ENCODE measurements at regions not wholly inside any gene's neighbourhood (a gene's known extent, or its start where the extent isn't known, plus 50 kb on each side); places are given as distances from the start of the nearest gene placed in this dataset.
"Not testable (repeated sequence)": the region's sequence is repeated elsewhere in the genome, so short reads cannot be mapped to it uniquely, and the experiment has no call there.

DNA sequence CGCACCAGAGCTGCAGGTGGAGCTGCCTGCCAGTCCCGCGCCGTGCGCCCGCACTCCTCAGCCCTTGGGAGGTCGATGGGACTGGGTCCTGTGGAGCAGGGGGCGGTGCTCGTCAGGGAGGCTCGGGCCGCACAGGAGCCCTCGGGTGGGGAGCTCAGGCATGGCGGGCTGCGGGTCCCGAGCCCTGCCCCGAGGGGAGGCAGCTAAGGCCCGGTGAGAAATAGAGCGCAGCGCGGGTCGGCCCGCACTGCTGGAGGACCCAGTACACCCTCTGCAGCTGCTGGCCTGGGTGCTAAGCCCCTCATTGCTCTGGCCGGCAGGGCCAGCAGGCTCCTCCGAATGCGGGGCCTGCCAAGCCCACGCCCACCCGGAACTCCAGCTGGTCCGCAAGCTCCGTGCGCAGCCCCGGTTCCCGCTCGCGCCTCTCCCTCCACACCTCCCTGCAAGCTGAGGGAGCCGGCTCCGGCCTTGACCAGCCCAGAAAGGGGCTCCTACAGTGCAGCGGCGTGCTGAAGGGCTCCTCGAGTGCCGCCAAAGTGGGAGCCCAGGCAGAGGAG lies 403.7 kb upstream of the KLHL1 start:
- not testable (repeated sequence) for DNase-seq (ENCODE audit: low read depth)

DNA sequence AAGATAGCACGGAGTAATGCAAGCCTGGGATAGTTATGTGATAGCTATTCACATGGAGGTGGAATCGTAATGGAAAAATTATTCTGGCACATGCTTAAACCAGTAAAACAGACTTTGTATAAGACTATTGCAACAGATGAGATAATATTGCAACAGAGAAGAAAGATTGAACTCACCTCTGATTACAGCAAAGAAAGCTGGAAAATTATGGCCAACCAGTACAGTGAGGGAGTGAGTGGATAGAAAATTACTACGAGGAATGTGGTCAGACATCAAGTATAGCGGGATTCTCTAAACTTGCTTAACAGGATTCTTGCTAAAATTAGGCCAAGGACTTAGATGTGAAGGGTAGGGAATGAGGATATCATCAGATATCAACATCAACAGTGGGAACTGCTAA lies 397.6 kb upstream of the KLHL1 start:
- DNase-seq (ENCODE audit: low read depth) = no peak

DNA sequence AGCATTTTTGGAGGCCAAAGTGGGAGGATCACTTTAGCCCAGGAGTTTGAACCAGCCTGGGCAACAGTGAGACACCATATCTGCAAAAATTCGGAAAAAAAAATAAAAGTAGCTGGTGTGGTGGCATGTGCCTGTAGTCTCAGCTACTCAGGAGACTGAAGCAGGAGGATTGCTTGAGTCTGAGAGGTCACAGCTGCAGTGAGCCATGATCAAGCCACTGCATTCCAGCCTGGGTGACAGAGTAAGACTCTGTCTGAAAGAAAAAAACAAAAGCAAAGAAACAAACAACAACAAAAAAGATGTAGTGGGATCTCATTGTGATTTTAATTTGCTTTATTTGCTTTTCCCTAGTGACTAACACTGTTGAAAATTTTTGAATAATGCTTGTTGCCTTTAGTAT lies 394.7 kb upstream of the KLHL1 start:
- DNase-seq (ENCODE audit: low read depth) = no peak

DNA sequence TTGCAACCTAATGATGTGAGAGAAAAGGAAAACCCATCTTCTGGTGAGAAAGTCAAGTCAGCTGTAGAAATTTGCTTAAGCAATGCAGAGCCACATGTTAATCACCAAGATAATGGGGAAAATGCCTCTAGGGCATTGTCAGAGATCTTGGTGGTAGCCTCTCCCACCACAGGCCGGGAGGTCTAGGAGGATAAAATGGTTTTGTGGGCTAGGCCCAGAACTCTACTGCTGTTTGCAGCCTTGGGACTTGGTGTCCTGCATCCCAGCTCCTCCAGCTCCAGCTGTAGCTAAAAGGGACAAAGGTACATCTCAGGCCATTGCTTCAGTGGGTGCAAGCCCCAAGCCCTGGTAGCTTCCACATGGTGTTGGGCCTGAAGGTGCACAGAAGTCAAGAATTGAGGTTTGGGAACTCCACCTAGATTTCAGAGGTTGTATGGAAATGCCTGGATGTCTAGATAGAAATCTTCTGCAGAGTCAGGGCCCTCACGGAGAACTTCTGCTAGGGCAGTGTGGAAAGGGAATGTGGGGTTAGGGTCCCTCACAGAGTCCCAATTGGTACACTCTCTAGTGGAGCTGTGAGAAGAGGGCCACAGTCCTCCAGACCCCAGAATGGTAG lies 382.2 kb upstream of the KLHL1 start:
- no peak for DNase-seq (ENCODE audit: low read depth)

DNA sequence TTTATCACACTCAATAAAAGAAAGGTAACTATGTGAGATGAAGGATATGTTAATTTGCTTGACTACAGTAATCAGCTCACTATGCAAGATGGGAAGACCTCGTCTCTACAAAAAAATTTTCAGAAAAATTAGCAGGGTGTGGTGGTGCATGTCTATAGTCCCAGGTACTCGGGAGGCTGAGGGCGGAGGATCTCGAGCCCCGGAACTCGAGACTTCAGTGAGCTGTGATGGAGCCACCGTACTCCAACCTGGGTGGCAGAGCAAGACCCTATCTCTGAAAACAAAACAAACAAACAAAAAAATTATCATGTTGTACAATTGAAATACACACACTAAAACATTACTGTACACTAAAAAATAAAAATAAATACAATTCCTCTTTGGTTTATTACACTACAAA lies 376.7 kb upstream of the KLHL1 start:
- DNase-seq (ENCODE audit: low read depth) = no peak

DNA sequence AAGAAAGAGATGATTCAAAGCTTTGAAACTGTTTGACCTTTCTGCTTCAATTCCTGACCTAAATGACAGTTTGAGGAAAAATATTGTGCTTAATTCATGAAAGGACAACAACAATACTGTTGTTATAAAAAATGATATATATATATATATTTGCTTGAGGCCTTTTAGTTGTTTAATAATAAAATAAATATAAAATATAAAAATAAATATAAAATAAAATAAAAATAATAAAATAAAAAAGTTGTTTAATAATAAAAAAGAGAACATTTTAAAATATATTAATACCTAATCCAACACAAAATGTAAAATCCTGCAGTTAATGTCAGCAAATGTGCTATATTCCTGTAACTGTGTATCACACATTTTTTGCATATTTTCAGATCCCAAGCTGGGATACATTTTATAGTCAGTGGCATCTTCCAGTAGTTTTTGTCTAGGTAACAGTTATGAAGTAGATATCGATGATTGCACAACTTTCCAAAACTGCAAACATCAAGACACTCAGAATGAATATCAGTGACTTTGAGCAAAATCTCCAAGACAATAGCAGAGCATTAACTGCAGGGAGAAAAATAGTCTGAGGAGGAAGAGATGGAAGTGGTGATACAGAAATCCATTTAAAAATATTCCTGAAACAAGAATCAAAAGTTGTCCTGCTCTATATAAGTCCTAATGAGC lies 375.5 kb upstream of the KLHL1 start:
- DNase-seq (ENCODE audit: low read depth) = no peak

DNA sequence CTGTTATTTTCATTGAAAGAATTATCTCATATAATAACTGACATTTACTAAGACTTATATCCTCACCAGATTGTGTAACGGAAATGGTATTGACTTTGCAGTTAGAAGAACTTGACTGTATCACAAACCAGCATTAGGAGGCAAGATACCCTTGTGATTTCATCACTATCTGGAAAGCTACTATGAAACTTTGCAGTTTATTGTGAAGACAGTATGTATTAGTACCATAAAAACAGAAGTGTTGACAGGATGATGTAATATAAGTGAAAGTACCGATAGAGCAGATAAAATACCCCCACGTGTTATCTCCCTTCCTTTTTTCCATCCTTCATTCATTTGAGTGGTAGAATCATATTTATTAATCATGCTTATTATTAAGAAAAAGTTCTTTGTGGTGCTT lies 365.7 kb upstream of the KLHL1 start:
- no peak for DNase-seq (ENCODE audit: low read depth)

DNA sequence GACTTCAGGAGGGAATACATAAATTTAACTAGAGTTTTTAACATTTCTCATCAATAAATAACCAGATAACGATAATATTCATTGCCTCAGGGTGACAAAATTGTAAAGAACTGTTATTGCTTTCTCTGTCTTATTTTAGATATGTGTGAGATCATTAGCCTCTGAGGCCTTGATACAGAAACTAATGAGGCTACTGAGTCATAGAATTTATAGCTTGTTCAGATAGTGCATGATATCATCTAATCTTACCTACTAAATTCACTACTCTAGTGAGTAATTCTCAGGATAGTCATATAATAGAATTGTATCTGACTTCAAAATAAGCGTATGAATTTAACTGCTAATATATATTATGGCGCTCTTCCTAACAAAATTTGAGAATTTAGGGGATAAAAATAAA lies 360.8 kb upstream of the KLHL1 start:
- DNase-seq (ENCODE audit: low read depth) = no peak

DNA sequence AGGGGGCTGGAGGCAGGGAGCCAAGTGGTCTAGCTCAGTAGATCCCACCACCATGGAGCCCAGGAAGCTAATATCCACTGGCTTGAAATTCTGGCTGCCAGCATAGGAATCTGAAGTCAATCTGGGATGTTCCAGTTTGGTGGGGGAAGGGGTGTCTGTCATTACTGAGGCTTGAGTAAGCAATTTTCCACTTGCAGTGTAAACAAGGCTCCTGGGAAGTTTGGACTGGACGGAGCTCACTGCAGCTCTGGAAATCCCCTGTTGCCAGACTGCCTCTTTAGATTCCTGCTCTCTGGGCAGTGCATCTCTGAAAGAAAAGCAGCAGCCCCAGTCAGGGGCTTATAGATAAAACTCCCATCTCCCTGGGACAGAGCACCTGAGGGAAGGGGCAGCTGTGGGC lies 349.2 kb upstream of the KLHL1 start:
- DNase-seq (ENCODE audit: low read depth) = no peak

DNA sequence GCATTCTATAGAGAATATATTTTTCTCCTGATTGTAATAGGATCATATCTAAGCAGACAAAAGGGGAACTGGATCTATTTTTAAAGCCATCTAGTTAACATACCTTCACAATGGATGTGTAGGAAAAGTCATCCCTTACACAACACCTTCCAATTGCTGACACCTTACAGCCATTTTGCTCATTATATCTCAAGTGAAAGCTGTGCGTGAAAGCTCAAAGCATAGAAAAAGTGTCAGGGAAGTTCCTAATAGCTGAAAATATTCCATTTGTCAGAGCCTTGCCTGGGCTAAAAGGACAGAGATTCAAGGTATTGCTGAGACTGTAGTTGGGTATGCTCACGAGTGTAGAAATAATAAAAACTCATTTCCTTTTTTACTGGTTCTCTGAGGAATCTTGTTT lies 340.6 kb upstream of the KLHL1 start:
- no peak for DNase-seq (ENCODE audit: low read depth)

DNA sequence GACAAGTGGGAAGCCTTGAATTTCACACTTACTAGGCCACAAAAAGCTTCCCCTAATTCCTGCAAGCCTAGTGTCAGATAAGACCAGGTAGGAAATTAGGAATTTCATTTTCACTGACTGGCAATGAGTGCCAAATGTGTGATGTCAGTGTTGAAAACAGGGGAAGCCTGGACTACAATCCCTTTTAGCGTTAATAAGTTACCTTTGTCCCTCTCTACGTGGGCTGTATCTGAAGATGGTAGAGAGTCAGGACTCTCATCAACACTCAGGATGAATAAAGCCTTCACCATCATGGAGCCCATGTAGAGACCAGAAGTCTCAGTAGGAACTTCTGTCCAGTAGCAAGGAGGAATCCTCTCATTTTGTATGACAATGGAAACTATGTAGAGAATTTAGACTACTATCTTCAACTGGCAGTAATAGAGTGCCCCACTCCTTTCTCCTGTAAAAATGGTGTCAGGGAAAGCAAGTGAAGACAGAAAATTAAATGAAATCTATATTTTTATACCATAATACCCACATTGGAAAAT lies 324.1 kb upstream of the KLHL1 start:
- DNase-seq (ENCODE audit: low read depth) = no peak

DNA sequence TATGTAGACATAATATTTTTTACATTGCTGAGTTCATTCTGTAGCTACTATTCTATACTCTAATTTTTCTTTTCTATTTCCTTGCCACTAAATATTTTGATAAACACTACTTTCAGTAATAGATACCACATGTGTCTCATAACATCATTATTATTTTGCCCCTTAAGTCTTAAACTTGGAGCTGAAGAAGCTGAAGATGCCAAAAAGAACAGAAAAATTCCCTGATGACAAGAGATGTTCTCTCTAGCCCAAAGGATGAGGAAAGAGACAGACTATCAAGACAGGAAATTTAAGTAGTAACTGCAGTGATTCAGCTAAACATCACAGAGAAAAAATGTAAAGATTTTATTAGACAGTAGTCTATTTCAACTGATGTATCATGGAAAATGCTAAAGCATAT lies 322.0 kb upstream of the KLHL1 start:
- DNase-seq (ENCODE audit: low read depth) = no peak

DNA sequence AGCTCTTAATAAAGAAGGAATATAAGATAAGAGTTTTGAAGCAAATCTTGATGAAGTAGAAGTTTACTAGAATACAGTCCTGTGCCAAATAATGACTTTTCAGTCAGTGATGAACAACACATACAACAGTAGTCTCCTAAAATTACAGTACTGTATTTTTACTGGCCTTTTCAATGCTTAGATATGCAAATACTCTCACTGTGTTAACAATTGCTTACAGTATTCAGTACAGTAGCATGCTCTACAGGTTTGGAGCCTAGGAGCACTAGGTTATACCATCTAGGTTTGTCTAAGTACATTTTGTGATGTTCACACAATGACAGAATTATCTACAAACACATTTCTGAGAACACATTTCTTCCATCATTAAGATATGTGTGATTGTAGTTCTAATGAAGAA lies 316.7 kb upstream of the KLHL1 start:
- DNase-seq (ENCODE audit: low read depth) = no peak

DNA sequence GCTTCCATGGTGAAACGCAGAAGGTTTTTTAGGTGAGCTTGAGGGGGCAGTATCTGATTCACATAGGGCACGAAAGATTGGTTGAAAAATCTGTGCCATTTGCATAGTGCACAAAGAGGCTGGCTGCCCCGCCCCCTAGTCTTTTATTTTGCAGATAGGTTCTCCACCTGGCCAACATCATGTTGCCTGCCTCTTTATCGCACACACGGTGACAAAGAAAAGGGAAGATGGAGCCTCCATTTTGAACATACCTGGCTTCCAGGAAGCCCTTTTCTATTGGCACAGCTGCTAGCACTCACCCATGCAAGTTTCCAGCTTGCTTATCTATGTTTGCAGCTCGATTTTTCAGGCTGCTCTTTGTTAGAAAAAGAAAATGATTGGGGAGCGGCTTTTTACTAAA lies 316.2 kb upstream of the KLHL1 start:
- no peak for DNase-seq (ENCODE audit: low read depth)

DNA sequence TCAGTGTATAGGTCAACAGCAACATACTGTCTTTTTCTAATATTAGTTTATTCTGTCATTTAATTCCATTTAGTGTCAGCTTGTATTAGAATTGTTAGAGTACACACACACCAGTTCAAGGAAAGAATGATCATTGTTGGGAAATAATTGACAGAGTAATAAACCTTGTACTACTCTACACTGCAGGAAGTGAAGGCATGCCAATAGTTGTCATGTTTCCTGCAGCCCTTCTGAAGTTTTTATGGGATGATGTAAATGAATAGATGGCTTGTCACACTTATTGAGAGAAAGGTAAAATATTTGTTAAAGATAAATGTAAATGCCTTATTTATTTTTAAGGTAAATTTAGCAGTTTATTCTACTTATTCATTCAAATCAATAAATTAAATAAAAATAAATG lies 306.9 kb upstream of the KLHL1 start:
- no peak for DNase-seq (ENCODE audit: low read depth)

DNA sequence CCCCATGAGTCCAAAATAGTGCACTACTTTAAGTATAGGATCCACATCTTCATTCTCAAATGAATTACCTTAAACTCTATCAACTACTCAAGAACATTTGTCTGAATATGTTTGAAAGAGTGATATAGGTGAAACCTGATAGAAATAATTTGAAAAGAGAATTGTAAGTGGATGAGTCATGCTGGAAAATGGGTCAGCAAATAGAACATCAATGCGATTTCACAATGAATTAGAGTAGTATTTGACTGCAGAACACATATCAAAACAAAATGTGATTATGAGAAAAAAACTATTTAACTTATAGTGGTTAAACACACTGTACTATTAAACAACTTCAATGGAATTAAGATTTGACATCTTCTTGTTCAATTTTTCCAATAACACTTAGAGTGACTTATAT lies 300.6 kb upstream of the KLHL1 start:
- DNase-seq (ENCODE audit: low read depth) = no peak

DNA sequence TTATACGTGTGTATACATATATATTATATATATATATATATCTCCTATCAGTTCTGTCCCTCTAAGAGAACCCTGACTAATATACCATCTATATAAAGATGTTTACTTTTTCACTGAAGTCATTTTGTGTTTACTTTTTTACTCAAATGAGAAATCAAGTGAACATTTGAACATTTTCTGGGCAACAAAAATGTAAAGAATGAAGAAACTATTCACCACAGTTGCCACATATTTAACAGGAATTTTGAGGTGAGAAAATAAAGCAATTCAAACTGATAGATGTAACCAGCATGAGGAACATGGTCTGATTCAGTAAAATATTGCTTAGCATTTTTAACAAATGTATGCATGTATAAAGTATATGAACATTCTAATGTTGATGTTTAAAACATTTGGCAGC lies 299.2 kb upstream of the KLHL1 start:
- DNase-seq (ENCODE audit: low read depth) = no peak

DNA sequence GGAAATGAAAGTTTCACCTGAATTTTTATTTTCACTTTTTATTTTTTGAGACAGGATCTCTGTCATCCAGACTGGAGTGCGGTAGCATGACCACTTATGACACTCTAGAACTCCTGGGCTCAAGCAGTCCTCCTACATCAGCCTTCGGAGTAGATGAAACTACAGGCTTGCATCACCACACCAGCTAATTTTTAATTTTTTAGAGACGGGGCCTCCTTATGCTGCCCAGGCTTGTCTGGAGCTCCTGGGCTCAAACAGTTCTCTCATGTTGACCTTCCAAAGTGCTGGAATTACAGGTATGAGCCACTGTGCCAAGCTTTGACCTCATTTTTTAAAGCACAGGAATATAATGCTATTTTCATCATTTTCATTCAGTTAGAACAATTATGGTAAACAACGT lies 297.0 kb upstream of the KLHL1 start:
- DNase-seq (ENCODE audit: low read depth) = no peak

DNA sequence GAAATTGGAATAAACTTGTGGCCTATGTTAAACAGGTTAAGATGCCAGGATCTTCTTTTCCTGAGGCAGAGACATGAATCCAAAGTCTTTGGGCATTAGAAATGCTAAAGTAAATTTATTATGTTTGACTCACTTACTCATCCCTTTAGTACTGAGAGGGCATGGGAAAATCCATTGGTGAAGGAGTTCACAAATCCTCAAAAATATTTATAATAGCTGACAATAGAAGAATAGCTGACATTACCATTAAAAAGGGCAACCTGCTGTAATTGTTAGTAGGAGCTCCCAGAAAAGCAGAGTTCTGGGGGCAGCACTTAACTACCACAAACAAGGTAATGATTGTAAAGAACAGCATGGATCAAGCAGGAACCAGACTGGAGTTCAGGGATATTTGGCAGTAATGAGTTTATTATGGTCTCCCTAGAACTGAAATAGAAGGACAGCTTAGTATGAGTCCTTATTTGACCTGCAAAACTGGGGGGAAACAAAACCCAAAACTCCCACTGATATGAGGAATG lies 285.8 kb upstream of the KLHL1 start:
- no peak for DNase-seq (ENCODE audit: low read depth)

DNA sequence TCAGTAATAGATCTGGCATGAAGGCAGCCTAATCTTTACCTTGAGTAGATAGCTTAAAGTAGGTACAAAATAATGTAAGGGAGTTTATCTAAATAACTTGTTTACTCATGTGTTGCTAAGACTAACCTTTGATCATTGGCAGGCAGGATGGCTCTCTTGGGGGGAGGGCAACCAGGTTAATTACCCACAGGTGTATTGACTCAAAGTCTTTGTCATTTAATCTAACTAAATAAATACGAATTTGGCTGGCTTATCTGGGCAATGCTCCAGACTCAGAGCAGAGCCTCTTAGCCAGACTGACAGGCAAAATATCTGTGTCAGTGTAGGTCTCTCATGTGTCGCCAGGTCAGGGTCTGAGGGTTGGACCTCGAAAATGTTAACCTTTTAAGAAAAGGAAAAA lies 283.4 kb upstream of the KLHL1 start:
- no peak for DNase-seq (ENCODE audit: low read depth)

DNA sequence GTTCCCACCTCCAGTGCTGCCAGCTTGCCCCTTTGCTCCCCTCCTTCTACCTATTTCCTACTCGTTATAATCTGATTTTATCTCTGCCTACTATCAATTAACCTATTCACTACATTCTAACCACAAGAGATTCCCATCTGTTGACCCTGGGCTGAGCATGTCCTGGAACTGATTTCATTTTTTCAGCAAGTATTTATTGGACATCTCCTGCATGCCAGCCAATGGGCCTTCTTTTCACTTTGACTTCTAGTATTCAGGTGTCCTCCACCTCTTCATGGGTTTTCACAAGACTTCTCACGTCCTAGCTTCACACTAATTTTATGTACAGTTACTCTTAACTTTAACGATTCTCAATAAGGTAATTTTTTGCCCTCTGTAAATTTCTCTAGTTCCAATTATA lies 282.7 kb upstream of the KLHL1 start:
- DNase-seq (ENCODE audit: low read depth) = no peak

DNA sequence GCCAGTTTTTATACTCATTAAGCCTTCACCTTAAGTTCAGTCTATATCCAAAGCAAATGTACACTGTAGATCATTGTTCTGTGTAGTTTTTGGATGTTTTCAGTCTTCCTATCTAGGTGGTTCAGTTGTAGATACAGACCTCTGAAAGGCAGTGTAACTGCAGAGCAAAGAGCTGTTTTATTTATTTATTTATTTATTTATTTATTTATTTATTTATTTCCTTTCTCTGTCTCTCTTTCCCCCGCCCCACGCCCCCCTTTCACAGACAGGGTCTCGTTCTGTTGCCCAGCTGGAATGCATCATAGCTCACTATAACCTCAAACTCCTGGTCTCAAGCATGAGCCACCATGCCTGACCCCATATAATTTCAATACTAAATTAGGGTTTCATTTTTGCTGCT lies 281.8 kb upstream of the KLHL1 start:
- DNase-seq (ENCODE audit: low read depth) = no peak

DNA sequence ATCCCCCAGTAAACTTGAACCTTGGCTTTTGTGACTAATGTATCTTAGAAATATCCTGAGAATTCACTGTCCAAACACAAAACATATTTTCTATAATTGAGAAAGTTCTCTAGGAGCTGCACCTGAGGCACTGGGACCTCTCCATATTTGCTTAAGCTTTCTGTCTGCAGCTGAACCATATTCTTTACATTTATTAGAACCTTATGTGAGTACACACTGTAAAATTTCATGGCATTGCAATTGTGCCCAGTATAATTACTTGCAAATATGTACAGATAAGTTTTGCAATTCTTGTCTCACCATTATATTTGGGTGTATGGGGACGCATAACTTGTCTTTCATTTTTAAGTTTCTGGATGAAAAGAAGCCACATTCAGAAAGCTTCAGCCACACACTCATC lies 280.7 kb upstream of the KLHL1 start:
- no peak for DNase-seq (ENCODE audit: low read depth)

DNA sequence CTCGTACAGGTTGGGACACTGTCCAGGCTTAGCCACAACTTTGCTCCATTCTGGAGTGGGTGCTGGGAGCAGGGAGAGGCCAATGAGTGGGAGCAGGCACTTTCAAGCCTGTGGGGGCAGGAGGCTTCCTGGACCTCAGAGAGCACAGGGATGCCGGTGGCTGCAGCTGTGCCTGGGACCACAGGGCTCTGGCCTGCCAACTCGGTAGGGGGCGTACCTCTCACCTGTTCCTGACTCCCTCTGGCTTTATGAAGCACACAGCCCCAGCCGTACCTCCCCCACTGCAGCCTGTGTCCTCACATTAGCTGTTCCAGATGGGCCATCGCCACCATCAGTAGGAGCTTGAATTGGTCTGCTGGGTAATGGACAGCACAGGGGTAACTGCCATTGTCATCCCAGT lies 278.7 kb upstream of the KLHL1 start:
- DNase-seq (ENCODE audit: low read depth) = no peak
